HG02623 (cell line): ENCODE measurements at regions not wholly inside any gene's neighbourhood (a gene's known extent, or its start where the extent isn't known, plus 50 kb on each side); places are given as distances from the start of the nearest gene placed in this dataset.
"Not testable (repeated sequence)": the region's sequence is repeated elsewhere in the genome, so short reads cannot be mapped to it uniquely, and the experiment has no call there.

Experiments
- ATAC-seq: cut with Tn5 transposase; IDR thresholded peaks from one replicate; pipeline ENCODE4 v1.9.1; 2021; ENCODE audit warnings: moderate library complexity; ENCODE audit not compliant: unreplicated experiment

DNA sequence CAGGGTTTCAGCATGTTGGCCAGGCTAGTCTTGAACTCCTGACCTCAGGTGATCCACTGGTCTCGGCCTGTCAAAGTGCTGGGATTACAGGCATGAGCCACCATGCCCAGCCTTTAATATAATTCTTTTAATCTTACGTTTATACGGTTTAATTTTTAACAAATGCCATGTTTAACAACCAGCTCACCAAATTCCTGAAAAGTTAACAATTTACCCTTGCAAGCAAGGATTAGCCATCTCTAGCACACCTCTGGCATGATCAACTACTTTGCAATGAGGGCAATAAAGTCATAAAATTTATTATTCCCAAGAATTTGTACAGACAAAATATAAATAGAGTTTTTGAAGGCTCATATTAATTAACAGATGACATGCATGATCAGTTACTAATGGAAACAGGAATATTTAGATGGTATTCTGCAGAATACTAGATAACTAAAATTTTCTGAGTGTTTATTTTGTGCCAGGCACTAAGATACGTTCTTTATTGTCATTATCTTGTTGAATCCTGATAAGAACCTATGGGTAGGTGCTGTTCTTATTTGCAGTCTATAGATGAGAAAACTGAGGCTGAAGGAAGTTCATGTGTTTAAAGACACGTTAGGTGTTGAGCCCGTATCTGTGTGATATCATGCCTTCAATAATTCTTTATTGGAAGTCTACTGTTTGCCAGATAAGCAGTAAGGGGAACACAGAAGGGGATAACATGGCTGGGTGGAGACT is 190.1 kb downstream of the CDCA7 start:
- ATAC-seq = no peak

DNA sequence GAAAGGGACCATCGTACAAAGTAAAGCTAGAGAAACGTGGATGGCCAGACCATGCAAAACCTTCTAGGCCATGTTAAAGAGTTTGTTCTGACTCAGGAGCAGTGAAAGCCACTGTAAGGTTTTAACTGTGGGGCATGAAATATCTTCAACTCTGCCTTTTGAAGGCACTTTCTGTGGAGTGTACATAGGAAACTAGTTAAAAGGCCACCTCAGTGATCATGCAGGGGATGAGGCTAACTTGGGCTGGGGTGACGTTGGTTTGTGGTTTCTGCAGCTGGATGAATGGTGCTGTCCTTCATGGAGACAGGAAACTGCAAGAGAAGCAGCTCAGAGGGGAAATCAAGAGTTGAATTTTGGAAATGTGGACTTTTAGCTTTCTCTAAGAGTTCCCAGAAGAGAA is 190.7 kb downstream of the CDCA7 start:
- ATAC-seq = no peak

DNA sequence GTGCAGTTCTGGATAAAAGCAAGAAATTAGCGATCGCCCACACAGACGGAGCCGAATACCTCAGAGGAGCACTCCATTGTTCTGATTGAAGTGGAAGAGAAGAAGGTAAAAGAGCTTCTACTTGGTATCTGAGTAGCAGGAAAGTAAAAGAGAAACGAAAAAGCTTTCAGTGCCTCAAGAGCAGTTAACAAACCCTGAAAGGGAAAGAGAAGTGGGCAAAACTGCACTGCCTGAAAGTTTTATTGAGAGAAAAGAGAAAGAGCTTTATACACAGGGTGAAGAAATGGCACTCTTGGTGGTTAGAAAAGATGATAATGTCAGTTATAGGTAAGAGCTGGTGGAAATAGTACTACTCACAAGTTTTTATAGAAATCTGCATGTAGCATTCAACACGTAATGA is 192.8 kb downstream of the CDCA7 start:
- no peak for ATAC-seq

DNA sequence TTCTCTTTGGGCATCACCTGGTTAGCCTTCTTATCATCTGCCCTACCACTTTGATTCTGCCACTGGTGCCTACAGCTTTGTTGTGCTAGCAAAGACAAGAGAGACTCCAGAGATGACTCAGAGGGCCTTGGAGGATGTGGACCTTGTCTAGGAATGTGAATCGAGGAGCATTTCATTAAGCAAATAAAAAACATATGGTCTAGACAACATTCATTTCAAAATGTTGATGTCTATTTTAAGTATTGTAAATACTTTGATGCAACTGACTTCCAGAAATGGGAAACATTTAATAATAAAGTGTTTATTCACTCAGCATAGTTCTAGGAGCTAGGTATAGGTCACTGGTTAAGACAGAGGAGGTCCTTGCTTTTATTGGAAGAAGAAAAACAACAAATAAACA is 195.5 kb downstream of the CDCA7 start:
- no peak for ATAC-seq

DNA sequence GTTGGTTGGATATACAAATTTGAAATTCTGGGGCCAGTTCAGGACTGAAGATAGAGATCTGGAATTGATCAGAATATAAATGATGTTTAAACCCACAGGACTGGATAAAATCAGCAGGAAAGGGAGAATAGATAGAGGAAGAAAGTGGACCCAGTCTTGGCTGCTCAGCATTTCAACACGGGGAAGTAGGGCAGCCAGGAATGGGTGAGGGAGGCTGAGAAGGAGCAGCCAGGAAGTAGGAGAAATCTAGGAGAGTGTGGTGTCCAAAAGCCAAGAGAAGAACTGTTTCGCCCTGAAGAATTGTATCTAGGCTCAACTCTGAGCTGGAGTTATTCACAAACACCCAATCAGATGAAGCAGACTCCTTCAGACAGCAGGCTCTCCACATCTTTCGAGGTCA is 197.9 kb downstream of the CDCA7 start:
- no peak for ATAC-seq

DNA sequence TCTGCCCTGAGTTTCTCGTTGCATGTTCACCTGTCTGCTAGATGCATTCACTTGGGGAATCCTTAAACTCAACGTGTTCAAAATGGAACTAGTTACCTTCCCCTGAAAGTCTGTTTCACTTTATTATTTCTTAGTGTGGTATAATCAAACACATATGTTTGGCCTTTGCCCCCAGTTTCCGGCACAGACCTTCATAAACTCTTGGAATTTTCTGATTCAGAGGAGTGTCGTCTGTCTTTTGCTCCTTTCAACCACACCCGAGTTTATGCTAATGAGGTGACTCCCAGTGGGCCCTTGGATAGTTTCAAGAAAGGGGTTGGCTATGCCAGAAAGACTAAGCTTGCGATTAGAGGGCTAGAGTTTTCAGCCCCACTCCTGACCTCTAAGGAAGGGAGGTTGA is 198.9 kb downstream of the CDCA7 start:
- no peak for ATAC-seq

DNA sequence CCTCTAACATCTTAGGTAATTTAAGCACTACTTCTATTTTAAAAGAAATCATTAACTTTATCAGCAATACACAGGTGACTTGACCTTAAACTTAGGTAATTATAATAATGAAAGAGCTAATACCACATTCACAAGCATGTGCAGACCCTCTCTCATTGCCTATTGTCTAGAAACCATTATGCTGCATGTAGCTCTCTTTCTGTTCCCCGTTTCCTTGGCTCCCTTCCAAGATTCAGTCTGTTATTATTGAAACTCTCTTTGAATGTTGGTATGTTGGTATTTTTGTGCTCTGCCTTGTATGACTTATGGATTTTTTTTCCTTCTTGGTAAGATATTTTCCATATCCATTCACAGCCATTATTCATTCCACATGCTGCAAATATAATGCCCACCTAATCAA is 201.2 kb downstream of the CDCA7 start:
- ATAC-seq = no peak

DNA sequence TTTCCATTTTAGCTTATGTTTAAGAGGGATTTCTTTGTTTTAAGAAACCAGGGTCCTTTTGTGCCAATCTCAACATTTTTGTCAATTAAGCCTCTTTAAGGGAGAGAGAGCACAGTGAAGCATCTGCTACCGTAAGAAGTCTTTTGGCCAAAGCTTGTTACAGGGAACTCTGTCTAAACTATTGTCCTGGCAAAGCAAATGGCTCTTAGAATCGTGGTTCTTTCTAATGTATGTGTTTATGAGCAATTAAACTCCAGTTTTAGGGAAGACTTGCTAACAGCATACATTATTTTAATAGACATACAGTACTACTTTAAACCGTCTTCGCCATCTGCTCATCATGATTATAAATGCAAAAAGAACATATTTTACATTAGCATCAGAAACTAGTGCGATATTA is 202.1 kb downstream of the CDCA7 start:
- ATAC-seq = no peak

DNA sequence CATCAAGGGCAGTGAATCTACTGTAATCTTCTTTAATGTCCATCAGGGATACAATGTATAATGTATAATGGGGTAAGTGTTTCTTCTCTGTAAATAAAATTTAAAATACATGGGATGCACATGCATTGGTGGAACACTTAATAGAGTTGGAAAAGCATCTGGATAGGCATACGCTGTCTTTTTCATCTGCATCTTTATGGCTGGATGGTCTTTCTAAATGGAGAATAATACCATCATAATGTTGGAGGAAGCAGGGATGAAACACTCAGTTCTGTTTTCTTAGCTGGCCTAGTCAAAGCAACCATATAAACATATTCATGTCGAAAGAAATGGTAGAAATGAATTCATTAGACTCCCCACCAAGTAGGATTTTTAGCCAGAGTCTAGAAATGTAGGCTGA is 202.8 kb downstream of the CDCA7 start:
- no peak for ATAC-seq

DNA sequence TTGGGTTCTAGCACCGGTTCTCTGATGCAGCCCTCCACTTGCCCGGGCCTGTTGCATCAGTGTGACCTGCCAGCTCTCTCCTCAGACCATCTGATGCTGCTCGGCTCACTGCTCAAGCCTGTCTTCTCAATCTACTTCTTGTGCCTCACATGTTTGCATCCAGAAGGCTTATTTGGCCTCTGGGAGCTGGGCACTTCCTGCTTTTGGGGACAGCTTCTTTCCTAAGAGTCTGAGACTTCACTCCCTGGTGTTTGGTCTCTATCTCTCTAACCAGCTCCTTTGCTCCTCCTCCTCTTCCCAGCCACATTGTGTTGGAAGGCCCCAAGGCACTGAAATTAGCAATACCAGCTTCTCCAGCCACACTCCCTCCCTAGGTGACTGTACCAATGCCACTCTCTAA is 212.8 kb downstream of the CDCA7 start:
- ATAC-seq = no peak

DNA sequence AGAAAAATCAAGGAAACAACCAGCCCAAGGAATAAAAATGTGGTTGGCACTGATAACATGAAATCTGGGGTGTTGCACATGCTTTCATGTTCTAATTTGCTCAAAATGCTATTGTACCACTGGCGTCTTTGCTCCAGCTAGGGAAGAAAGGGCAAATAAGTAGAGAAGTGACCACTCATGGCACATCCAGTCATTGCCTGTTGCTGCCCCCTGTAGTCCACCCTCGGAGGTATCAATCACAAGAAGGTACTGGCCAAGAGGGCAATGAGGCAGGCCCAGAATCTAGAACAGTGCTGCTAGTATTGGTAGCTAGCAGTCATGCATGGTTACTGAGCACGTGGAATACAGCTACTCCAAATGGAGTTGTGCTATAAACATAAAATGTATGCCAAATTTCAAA is 213.4 kb downstream of the CDCA7 start:
- ATAC-seq = no peak

DNA sequence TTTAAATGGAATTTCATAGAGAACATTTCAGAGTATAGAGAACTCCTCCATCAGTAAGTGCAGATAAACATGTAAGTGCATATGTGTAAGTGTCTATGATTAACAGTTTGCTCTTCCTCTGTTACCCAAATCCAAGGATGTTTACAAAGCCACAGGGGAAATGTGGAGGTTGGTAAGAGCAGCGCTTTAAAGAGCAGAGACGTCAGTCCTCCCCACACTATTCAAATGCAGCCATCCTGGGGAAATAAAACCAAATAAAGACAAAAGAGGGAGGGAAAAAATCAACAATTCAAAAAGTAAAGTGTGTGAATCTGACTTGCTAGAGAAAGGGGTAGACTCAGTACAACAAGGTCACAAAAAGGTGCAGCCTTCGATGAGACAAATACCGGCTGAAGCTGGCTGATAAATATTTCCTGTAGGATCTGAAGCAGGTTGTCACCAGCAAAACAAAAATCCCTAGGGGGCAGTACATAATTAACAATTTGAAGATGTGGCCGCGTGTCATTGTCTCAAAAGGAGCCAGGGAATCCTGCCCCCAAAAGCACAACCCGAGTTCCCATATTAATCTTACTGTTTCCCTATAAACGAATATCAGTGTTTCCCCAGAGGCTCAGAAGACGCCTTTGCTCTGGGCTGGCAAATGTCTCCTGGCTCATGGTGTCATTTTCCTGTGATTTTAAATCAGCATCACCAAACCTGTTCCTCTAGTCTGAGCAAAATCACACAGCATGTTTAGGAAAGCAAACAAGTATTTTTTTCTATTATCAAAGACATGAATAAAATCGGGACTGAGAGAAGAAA is 216.5 kb downstream of the CDCA7 start:
- ATAC-seq = no peak

DNA sequence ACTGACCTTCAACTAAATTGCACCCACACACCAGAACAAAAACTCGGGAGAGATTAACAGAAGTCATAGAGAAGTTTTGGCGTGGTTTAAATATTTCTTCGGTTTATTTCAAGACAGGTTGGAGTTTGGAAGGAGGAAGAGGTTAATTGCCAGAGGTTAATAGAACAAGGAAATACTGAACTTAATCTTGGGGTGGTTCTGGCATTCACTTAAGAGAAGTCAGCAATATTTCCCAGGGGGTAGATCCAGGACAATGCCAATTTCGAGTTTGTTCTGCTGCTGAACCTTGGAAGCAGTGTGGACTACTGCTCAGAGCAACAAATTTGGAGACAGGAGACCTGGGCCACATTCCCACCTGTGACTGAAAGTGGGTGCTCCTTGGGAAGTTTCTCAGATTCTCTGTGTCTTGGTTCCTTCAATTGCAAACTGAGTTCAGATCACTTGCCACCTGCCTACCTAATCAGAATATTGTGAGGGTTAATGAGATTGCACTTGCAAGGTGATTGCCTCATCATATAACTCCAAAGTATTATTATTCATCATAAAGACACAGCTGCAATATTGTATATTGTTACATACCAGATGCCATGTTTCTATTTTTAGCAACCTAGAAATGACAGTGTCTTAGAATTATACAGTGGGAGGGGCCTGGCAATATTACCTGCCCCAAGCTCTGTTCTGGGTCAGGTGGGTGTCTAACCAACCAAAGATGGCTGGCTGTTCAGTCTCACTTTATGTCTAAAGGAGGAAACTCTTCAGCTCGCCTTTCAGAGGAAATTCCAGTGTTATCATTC is 217.4 kb downstream of the CDCA7 start:
- no peak for ATAC-seq

DNA sequence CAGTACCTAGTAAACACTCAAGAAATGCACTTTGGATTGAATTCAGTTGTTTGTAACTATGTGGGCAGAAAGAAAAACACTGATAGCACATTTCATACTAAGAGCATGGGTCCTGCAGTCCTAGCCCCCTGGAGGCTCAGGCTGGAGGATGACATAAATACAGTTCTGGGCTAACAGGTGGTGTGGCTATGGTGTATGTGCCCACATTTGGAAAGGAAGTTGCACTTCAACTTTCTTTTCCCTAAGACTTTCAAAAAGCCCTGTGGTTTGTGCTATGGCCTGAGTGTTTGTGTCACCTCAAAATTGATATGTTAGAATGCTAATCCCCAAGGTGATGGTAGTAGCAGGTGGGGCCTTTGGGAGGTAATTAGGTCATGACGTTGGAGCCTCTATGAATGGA is 218.2 kb downstream of the CDCA7 start:
- no peak for ATAC-seq

DNA sequence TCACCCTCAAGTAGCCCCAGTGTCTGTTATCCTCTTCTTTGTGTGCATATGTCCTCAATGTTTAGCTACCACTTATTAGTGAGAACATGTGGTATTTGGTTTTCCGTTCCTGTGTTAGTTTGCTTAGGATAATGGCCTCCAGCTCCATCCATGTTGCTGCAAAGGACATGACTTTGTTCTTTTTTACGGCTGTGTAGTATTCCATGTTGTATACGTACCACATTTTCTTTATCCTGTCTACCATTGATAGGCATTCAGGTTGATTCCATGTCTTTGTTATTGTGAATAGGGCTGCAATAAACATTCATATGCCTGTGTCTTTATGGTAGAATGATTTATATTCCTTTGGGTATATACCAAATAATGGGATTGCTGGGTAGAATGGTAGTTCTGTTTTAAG is 219.1 kb downstream of the CDCA7 start:
- ATAC-seq = not testable (repeated sequence)

DNA sequence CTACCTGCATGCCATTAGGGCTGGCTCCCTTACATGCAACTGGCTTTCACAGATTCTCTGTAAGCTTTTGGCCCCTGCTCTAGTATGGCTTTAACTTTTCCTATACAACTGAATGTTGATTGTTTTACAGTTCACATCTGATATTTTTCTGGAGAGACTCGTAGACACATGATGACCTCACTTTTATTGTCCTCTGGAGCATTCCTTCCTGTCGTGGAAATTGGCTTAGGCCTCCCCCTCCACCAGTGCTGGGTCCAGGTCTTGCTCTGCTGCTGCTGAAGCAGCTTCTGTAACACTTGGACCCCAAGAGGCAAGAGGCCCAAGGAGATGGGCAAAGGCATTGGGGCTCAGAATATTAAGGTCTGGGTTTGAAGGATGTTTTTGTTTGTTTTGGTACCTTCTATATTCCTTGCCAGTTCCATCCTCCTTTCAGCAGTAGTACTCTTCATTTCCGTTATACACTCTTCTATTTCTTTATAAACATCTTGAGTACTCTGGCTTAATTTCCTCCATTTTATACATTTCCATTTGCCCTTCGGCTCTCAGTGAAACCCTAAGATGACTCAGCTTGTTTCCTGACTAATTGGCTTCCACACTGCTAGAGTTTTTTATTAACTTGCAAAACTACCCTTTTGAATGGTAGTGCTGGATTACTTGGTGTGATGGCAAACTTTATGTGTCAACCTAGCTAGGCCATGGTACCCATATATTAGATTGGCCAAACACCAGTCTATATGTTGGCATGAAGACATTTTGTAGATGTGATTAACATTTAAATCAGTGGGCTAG is 219.8 kb downstream of the CDCA7 start:
- ATAC-seq = no peak

DNA sequence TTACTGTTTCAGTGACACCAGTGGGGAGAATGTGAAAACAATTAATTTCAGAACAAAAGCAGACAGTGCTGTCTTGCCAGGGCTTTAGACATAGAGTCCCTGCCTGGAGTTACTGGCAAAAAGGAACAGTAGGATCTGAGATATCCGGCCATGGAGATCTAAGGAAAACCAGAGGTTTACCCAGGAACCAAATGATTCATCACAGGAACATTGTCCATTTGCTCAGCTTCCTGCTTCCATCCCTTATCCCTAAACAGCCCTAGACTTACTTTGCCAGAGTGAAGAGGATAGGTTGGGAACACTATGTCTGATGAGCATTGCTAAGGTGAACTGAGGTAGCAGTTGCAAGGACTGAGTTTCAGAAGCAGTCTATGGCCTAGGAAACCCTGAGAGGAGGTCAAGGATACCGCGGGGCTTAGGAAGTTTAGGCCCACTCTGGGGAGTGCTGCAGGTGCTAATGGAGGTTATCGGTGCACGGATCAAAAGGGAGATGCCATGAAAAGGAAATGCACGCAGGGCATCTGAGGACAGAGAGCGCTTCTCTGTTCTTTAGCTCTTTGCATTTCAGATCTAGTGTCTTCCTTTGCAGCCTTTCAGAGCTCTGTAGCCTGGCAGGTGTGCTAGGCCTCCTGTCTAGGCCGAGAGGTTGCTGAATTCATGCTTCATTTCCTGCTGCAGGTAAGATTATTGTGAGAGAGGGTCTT is 223.9 kb downstream of the CDCA7 start:
- ATAC-seq = no peak

DNA sequence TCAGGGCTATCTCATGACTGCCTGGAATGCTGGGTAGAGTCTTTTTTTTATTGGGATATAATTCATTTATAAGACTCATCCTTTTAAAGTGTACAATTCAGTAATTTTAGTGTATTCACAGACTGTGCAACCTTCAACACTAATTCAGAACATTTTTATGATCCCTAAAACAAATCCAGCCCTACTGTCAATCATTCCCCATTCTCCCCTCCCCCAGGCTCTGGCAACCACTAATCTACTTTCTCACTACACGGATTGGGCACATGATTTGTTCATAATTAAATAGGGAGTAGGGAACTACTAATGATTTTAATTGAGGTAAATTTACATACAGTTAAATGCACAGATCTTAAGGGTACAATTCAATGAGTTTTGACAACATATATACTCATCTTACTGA is 225.7 kb downstream of the CDCA7 start:
- no peak for ATAC-seq

DNA sequence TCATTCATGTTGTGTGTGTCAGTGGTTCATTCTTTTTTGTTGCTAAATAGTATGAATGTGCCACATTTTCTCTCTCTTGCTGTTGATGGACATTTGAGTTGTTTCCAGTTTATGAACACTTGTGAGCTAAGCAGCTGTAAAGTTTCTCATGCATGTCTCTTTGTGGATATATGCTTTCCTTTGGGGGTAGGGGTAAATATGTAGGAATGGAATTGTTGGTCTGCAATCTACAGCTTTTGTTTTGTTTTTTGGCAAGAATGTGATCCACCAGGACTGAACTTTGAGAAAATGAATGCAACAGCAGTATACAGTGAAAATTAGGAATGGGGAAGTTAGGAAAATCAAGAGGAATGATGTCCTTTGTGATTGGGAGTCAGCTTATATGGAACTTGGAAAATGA is 226.3 kb downstream of the CDCA7 start:
- no peak for ATAC-seq

DNA sequence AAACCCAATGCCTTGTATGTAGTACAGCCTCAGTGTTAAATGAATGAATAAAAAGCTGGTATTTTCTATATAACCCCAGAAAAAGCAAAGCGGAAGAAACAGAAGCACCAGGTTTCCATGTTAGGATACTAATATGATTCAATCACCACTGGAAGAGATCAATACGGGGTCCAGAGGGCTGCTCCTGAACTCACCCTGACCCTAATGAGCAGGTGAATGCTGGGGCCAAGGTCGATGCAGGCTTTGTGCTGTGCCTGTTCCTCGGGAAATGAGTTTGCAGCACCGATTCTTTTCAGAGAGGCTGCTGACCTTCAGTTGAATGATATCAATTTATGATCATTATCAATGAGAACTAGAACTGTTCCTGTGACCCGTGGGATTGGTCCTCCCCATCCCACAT is 228.5 kb downstream of the CDCA7 start:
- ATAC-seq = no peak
